ENCODE measurements at regions not wholly inside any gene's neighbourhood (a gene's known extent, or its start where the extent isn't known, plus 50 kb on each side); places are given as distances from the start of the nearest gene placed in this dataset.

GRCh38 chr2:22261165-22261564 lies 1123.8 kb upstream of the KLHL29 start:
- H3K27me3 ChIP-seq (ENCODE audit: control insufficient read depth, insufficient read depth, low read length): no peaks in the 10 kb centered on the region
- H3K4me3 ChIP-seq (ENCODE audit: insufficient read depth, low read depth, low read length): no peak overlapping the region
- H3K36me3 ChIP-seq (replicated peaks; ENCODE audit: control insufficient read depth, insufficient read depth, low read length): no peaks in the 10 kb centered on the region
- DNase-seq: no peak

- Histone ChIP-seq H3K36me3 (replicated peaks; ENCODE audit: control insufficient read depth, insufficient read depth, low read length) (no peaks in the 10 kb centered on the region), H3K4me3 (ENCODE audit: insufficient read depth, low read depth, low read length) (no peak overlapping the region), H3K27me3 (ENCODE audit: control insufficient read depth, insufficient read depth, low read length) (no peaks in the 10 kb centered on the region)
- DNase-seq: no peak
These were observed 1114.6 kb upstream of the KLHL29 start for GRCh38 chr2:22270341-22270740.

- Histone ChIP-seq H3K36me3 (replicated peaks; ENCODE audit: control insufficient read depth, insufficient read depth, low read length) (no peaks in the 10 kb centered on the region), H3K4me3 (ENCODE audit: insufficient read depth, low read depth, low read length) (no peak overlapping the region), H3K27me3 (ENCODE audit: control insufficient read depth, insufficient read depth, low read length) (no peaks in the 10 kb centered on the region)
- no peak for DNase-seq
These were observed 1111.1 kb upstream of the KLHL29 start for GRCh38 chr2:22273853-22274252.

- Histone ChIP-seq H3K4me3 (ENCODE audit: insufficient read depth, low read depth, low read length) (no peak overlapping the region), H3K36me3 (replicated peaks; ENCODE audit: control insufficient read depth, insufficient read depth, low read length) (no peaks in the 10 kb centered on the region), H3K27me3 (ENCODE audit: control insufficient read depth, insufficient read depth, low read length) (no peaks in the 10 kb centered on the region)
- no peak for DNase-seq
These were observed 1110.3 kb upstream of the KLHL29 start for GRCh38 chr2:22274661-22275060.

GRCh38 chr2:22276696-22277095 lies 1108.3 kb upstream of the KLHL29 start:
- H3K36me3 ChIP-seq (replicated peaks; ENCODE audit: control insufficient read depth, insufficient read depth, low read length): no peaks in the 10 kb centered on the region
- no peak for DNase-seq
- no peaks in the 10 kb centered on the region for H3K27me3 ChIP-seq (ENCODE audit: control insufficient read depth, insufficient read depth, low read length)
- H3K4me3 ChIP-seq (ENCODE audit: insufficient read depth, low read depth, low read length): no peak overlapping the region

- no peaks in the 10 kb centered on the region for H3K27me3 ChIP-seq (ENCODE audit: control insufficient read depth, insufficient read depth, low read length)
- no peak overlapping the region for H3K4me3 ChIP-seq (ENCODE audit: insufficient read depth, low read depth, low read length)
- no peaks in the 10 kb centered on the region for H3K36me3 ChIP-seq (replicated peaks; ENCODE audit: control insufficient read depth, insufficient read depth, low read length)
- no peak for DNase-seq
These were observed 1105.4 kb upstream of the KLHL29 start for GRCh38 chr2:22279541-22279940.

GRCh38 chr2:22281033-22281432 lies 1103.9 kb upstream of the KLHL29 start:
- DNase-seq: no peak
- Histone ChIP-seq H3K27me3 (ENCODE audit: control insufficient read depth, insufficient read depth, low read length) (no peaks in the 10 kb centered on the region), H3K4me3 (ENCODE audit: insufficient read depth, low read depth, low read length) (no peak overlapping the region), H3K36me3 (replicated peaks; ENCODE audit: control insufficient read depth, insufficient read depth, low read length) (no peaks in the 10 kb centered on the region)

GRCh38 chr2:22282220-22282619 lies 1102.8 kb upstream of the KLHL29 start:
- no peaks in the 10 kb centered on the region for H3K36me3 ChIP-seq (replicated peaks; ENCODE audit: control insufficient read depth, insufficient read depth, low read length)
- H3K4me3 ChIP-seq (ENCODE audit: insufficient read depth, low read depth, low read length): no peak overlapping the region
- DNase-seq: no peak
- no peaks in the 10 kb centered on the region for H3K27me3 ChIP-seq (ENCODE audit: control insufficient read depth, insufficient read depth, low read length)

- Histone ChIP-seq H3K27me3 (ENCODE audit: control insufficient read depth, insufficient read depth, low read length) (no peaks in the 10 kb centered on the region), H3K4me3 (ENCODE audit: insufficient read depth, low read depth, low read length) (no peak overlapping the region), H3K36me3 (replicated peaks; ENCODE audit: control insufficient read depth, insufficient read depth, low read length) (no peaks in the 10 kb centered on the region)
- no peak for DNase-seq
These were observed 1102.1 kb upstream of the KLHL29 start for GRCh38 chr2:22282916-22283315.

GRCh38 chr2:22283436-22283835 lies 1101.5 kb upstream of the KLHL29 start:
- DNase-seq: no peak
- H3K4me3 ChIP-seq (ENCODE audit: insufficient read depth, low read depth, low read length): no peak overlapping the region
- no peaks in the 10 kb centered on the region for H3K27me3 ChIP-seq (ENCODE audit: control insufficient read depth, insufficient read depth, low read length)
- H3K36me3 ChIP-seq (replicated peaks; ENCODE audit: control insufficient read depth, insufficient read depth, low read length): no peaks in the 10 kb centered on the region

GRCh38 chr2:22290302-22290701 lies 1094.7 kb upstream of the KLHL29 start:
- DNase-seq: no peak
- Histone ChIP-seq H3K27me3 (ENCODE audit: control insufficient read depth, insufficient read depth, low read length) (no peaks in the 10 kb centered on the region), H3K4me3 (ENCODE audit: insufficient read depth, low read depth, low read length) (no peak overlapping the region), H3K36me3 (replicated peaks; ENCODE audit: control insufficient read depth, insufficient read depth, low read length) (no peaks in the 10 kb centered on the region)

- Histone ChIP-seq H3K27me3 (ENCODE audit: control insufficient read depth, insufficient read depth, low read length) (no peaks in the 10 kb centered on the region), H3K4me3 (ENCODE audit: insufficient read depth, low read depth, low read length) (no peak overlapping the region), H3K36me3 (replicated peaks; ENCODE audit: control insufficient read depth, insufficient read depth, low read length) (no peaks in the 10 kb centered on the region)
- no peak for DNase-seq
These were observed 1094.0 kb upstream of the KLHL29 start for GRCh38 chr2:22290909-22291473.

- Histone ChIP-seq H3K36me3 (replicated peaks; ENCODE audit: control insufficient read depth, insufficient read depth, low read length) (no peaks in the 10 kb centered on the region), H3K27me3 (ENCODE audit: control insufficient read depth, insufficient read depth, low read length) (no peaks in the 10 kb centered on the region), H3K4me3 (ENCODE audit: insufficient read depth, low read depth, low read length) (no peak overlapping the region)
- no peak for DNase-seq
These were observed 1083.8 kb upstream of the KLHL29 start for GRCh38 chr2:22301228-22301627.

GRCh38 chr2:22326250-22326649 lies 1058.7 kb upstream of the KLHL29 start:
- DNase-seq: no peak
- Histone ChIP-seq H3K27me3 (ENCODE audit: control insufficient read depth, insufficient read depth, low read length) (no peaks in the 10 kb centered on the region), H3K36me3 (replicated peaks; ENCODE audit: control insufficient read depth, insufficient read depth, low read length) (no peaks in the 10 kb centered on the region), H3K4me3 (ENCODE audit: insufficient read depth, low read depth, low read length) (no peak overlapping the region)

- H3K27me3 ChIP-seq (ENCODE audit: control insufficient read depth, insufficient read depth, low read length): no peaks in the 10 kb centered on the region
- no peak overlapping the region for H3K4me3 ChIP-seq (ENCODE audit: insufficient read depth, low read depth, low read length)
- H3K36me3 ChIP-seq (replicated peaks; ENCODE audit: control insufficient read depth, insufficient read depth, low read length): no peaks in the 10 kb centered on the region
- DNase-seq: no peak
These were observed 1055.5 kb upstream of the KLHL29 start for GRCh38 chr2:22329211-22330154.

Measured in H7 (cell line).